OCI-LY1 (cell line): ENCODE measurements at regions not wholly inside any gene's neighbourhood (a gene's known extent, or its start where the extent isn't known, plus 50 kb on each side); places are given as distances from the start of the nearest gene placed in this dataset.
A peak's percentile ranks its signal among the peaks of the same experiment; 100 is the strongest.

ENCODE experiments used
- H2AFZ ChIP-seq: fragments of 200-600 bp; sonication (generic), shearing (Covaris generic); 2 replicates; pipeline ENCODE4 v1.6.0; 2014; ENCODE audit warnings: antibody characterized with exemption, mild to moderate bottlenecking, low read length
- H3F3A ChIP-seq: fragments of 200-600 bp; sonication (generic), shearing (Covaris generic); 2 replicates; pipeline ENCODE4 v1.6.0; 2014; ENCODE audit warnings: mild to moderate bottlenecking, antibody characterized with exemption, low read length, moderate library complexity; ENCODE audit not compliant: insufficient read depth
- H3K27ac ChIP-seq: fragments of 200-600 bp; sonication (generic); 2 replicates; pipeline ENCODE4 v1.5.1; 2014; ENCODE audit warnings: low read length, mixed run types, mild to moderate bottlenecking, low read depth; ENCODE audit not compliant: poor library complexity, severe bottlenecking
- H3K27me3 ChIP-seq: fragments of 200-600 bp; sonication (generic); 2 replicates; pipeline ENCODE4 v1.6.0; 2014; ENCODE audit warnings: antibody characterized with exemption, mild to moderate bottlenecking, low read length, moderate library complexity; ENCODE audit not compliant: insufficient read depth
- H3K36me3 ChIP-seq: fragments of 200-600 bp; sonication (generic); 2 replicates; pipeline ENCODE4 v1.6.1; 2014; ENCODE audit warnings: mild to moderate bottlenecking, antibody characterized with exemption, low read length, moderate library complexity, mixed read lengths; ENCODE audit not compliant: insufficient read depth
- H3K4me1 ChIP-seq: fragments of 200-600 bp; sonication (generic); 2 replicates; pipeline ENCODE4 v1.5.1; 2014; ENCODE audit warnings: mild to moderate bottlenecking, low read length, moderate library complexity; ENCODE audit not compliant: insufficient read depth, severe bottlenecking
- H3K4me2 ChIP-seq: fragments of 200-600 bp; sonication (generic), shearing (Covaris generic); 2 replicates; pipeline ENCODE4 v1.6.1; 2014; ENCODE audit warnings: low read length
- H3K4me3 ChIP-seq: fragments of 200-600 bp; sonication (generic); 2 replicates; pipeline ENCODE4 v1.5.1; 2014; ENCODE audit warnings: low read length, low read depth, mild to moderate bottlenecking, mixed read lengths; ENCODE audit not compliant: poor library complexity, severe bottlenecking
- H3K79me2 ChIP-seq: fragments of 200-600 bp; shearing (Covaris generic); 2 replicates; pipeline ENCODE4 v1.6.1; 2016; ENCODE audit warnings: mixed run types, low read length, mixed read lengths; ENCODE audit not compliant: insufficient read depth
- H3K9ac ChIP-seq: fragments of 200-600 bp; sonication (generic), shearing (Covaris generic); 2 replicates; pipeline ENCODE4 v1.6.1; 2014; ENCODE audit warnings: mild to moderate bottlenecking, low read length, mixed read lengths
- H3K9me2 ChIP-seq: fragments of 200-600 bp; sonication (generic), shearing (Covaris generic); 2 replicates; pipeline ENCODE4 v1.6.1; 2014; ENCODE audit warnings: low read depth, mild to moderate bottlenecking, low read length, mixed read lengths
- H3K9me3 ChIP-seq: fragments of 200-600 bp; shearing (Covaris generic); 2 replicates; pipeline ENCODE4 v1.6.1; 2014; ENCODE audit warnings: low read length, mixed read lengths
- H4K20me1 ChIP-seq: fragments of 200-600 bp; sonication (generic), shearing (Covaris generic); 2 replicates; pipeline ENCODE4 v1.6.0; 2016; ENCODE audit warnings: mild to moderate bottlenecking, low read length; ENCODE audit not compliant: insufficient read depth
- EZH2 ChIP-seq: fragments of 200-600 bp; sonication (generic), shearing (Covaris generic); IDR thresholded peaks from 2 replicates; pipeline ENCODE4 v1.8.0; 2017; ENCODE audit warnings: borderline replicate concordance, mixed run types, mild to moderate bottlenecking, antibody characterized with exemption, low read length, moderate library complexity, mixed read lengths
- TF ChIP-seq, protein P1 (sequence below): fragments of 200-600 bp; sonication (generic), shearing (Covaris generic); IDR thresholded peaks from 2 replicates; pipeline ENCODE4 v1.5.1; 2017; ENCODE audit warnings: mild to moderate bottlenecking, antibody characterized with exemption, low read length, moderate library complexity, mixed read lengths

DNA sequence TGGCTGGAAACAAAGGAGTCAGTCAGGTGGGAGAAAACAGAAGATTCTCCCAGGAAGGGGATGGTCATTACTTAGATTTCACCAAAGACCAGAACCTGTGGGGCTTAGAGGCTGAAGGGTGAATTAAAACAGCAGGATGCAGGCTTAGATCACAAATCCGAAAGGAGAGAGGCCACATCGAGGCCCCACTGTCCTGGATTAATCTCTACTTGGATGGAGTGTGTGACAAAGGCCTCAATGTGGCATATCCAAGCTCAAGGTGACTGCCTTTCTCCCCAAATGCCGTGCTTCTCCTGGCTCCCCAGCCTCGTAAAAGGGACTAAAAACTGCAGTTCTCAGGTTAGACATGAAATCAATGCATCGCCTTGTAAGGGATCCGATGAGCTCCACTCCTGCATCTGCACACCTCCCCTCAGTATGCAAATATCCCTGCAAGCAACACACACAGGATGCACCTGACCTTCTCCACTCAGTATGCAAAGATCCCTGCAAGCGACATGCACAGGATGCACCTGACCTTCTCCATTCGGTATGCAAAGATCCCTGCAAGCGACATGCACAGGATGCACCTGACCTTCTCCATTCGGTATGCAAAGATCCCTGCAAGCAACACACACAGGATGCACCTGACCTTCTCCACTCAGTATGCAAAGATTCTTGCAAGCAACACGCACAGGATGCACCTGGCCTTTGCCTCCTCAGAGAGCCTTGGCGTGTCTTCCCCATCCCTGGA, 447.4 kb downstream of the BRD1 start:
- Histone ChIP-seq H3K4me3 (no peak overlapping the region), H4K20me1 (no peaks in the 10 kb centered on the region), H3K9me3 (peaks cover 7% of the 10 kb centered on the region; the same call in 1 of the 2 replicates), H3K4me2 (no peak overlapping the region), H3K27ac (peak overlapping the region; percentile 86), H3K27me3 (no peaks in the 10 kb centered on the region), H3K9me2 (no peaks in the 10 kb centered on the region), H3F3A (no peaks in the 10 kb centered on the region), H3K36me3 (no peaks in the 10 kb centered on the region), H2AFZ (no peak overlapping the region), H3K79me2 (no peaks in the 10 kb centered on the region), H3K4me1 (peaks cover 7% of the 10 kb centered on the region), H3K9ac (no peak overlapping the region)
- TF ChIP-seq EZH2 = no peak
- TF ChIP-seq, protein P1, sequence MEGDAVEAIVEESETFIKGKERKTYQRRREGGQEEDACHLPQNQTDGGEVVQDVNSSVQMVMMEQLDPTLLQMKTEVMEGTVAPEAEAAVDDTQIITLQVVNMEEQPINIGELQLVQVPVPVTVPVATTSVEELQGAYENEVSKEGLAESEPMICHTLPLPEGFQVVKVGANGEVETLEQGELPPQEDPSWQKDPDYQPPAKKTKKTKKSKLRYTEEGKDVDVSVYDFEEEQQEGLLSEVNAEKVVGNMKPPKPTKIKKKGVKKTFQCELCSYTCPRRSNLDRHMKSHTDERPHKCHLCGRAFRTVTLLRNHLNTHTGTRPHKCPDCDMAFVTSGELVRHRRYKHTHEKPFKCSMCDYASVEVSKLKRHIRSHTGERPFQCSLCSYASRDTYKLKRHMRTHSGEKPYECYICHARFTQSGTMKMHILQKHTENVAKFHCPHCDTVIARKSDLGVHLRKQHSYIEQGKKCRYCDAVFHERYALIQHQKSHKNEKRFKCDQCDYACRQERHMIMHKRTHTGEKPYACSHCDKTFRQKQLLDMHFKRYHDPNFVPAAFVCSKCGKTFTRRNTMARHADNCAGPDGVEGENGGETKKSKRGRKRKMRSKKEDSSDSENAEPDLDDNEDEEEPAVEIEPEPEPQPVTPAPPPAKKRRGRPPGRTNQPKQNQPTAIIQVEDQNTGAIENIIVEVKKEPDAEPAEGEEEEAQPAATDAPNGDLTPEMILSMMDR = no peak

- no peaks in the 10 kb centered on the region for H3K27me3 ChIP-seq
- no peaks in the 10 kb centered on the region for H4K20me1 ChIP-seq
- no peak overlapping the region for H3K27ac ChIP-seq
- no peak overlapping the region for H2AFZ ChIP-seq
- no peak overlapping the region for H3K4me3 ChIP-seq
- no peak overlapping the region for H3K4me2 ChIP-seq
- H3K79me2 ChIP-seq = no peaks in the 10 kb centered on the region
- H3K9me2 ChIP-seq = no peaks in the 10 kb centered on the region
- H3F3A ChIP-seq = no peaks in the 10 kb centered on the region
- peaks cover 7% of the 10 kb centered on the region; the same call in 1 of the 2 replicates for H3K9me3 ChIP-seq
- H3K9ac ChIP-seq = no peak overlapping the region
- H3K4me1 ChIP-seq = peaks cover 7% of the 10 kb centered on the region
- no peaks in the 10 kb centered on the region for H3K36me3 ChIP-seq
- TF ChIP-seq, protein P1 = no peak
- TF ChIP-seq EZH2 = no peak
These were observed 450.4 kb downstream of the BRD1 start for GRCh38 chr22:49377306-49377705.

DNA sequence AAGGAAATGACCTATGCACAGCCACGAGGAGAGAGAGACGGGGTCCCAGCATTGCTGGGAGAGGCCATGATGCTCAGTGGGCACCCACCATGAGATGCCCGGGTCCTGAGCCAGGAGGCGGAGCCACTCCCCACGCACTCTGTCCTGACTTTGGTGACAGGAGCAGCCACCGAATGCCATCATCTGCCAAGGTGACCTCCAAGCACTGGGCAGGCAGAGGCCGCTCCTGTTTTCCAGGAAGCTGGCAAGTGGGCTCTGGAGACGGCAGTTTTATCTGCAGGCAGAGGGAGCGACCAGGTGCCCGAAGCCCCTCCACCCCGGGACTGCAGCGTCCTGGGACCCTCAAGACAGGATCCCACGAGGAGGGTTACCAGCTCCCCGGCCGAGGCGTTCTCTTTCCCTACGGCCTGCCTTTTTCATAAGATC, 453.9 kb downstream of the BRD1 start:
- Histone ChIP-seq H3K9me2 (no peaks in the 10 kb centered on the region), H3F3A (no peaks in the 10 kb centered on the region), H3K4me1 (no peaks in the 10 kb centered on the region), H3K4me2 (no peak overlapping the region), H3K27ac (no peak overlapping the region), H3K27me3 (no peaks in the 10 kb centered on the region), H3K36me3 (no peaks in the 10 kb centered on the region), H3K9me3 (no peaks in the 10 kb centered on the region), H4K20me1 (no peaks in the 10 kb centered on the region), H3K9ac (no peak overlapping the region), H2AFZ (no peak overlapping the region), H3K79me2 (no peaks in the 10 kb centered on the region), H3K4me3 (no peak overlapping the region)
- TF ChIP-seq EZH2 = no peak
- TF ChIP-seq, protein P1 = no peak
